ENCODE measurements at regions not wholly inside any gene's neighbourhood (a gene's known extent, or its start where the extent isn't known, plus 50 kb on each side); places are given as distances from the start of the nearest gene placed in this dataset.

DNA sequence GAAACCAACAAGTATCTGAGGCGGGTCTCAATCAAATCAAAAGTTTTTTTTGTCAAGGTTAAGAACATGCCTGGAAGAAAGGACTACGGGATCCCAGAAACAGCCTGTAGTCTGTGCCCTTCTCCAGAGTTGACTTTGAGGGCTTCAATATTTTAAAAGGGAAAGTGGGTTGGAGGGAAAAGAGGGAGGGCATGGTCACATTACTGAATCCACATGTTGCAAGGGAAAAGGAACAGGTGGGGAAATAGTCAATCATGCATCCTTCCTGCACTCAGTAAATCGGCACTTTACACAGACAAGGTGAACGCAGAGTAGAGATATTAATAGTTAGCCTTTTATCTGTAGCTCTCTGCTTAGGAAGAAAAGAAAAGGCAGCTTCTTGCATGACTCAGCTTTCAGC is 808.5 kb downstream of the UQCRFS1 start:
- Mint-ChIP-seq H3K27me3 (ENCODE audit: low read depth) (no peaks in the 10 kb centered on the region; the same call in none of the 2 replicates), H3K27ac (peak overlapping the region in 1 of 3 experiments; percentile 65; a peak in 1 of 7 replicates), H3K4me3 (no peak overlapping the region), H3K4me1 (peaks cover 23 to 37% of the 10 kb centered on the region in 2 experiments), H3K36me3 (ENCODE audit: insufficient read depth in 1 of 3, low read depth in 3 of 3) (peaks cover 0 to under 1% (median 0%) of the 10 kb centered on the region in 3 experiments; a peak in 1 of 7 replicates), H3K9me3 (peaks cover 0 to 1% of the 10 kb centered on the region in 2 experiments; a peak in 2 of 5 replicates)
- H3K14ac ChIP-seq (ENCODE audit: insufficient read depth, low read length) = no peak overlapping the region
- DNase-seq = no peak
- no peak overlapping the region for H2BK20ac ChIP-seq (ENCODE audit: low read depth, low read length, poor library complexity, severe bottlenecking)
- H3K27ac ChIP-seq (ENCODE audit: insufficient read length, low read depth, low read length) = no peak overlapping the region
- no peak overlapping the region for H4K8ac ChIP-seq (replicated peaks; ENCODE audit: insufficient read length, low read depth, low read length)
- no peaks in the 10 kb centered on the region for H3K4me1 ChIP-seq (ENCODE audit: insufficient read depth, low read length)
- H2BK12ac ChIP-seq (ENCODE audit: insufficient read length, low read depth, low read length) = no peak overlapping the region
- no peak overlapping the region for H2AK5ac ChIP-seq (ENCODE audit: insufficient read length, low read length)
- TF ChIP-seq, protein P1, sequence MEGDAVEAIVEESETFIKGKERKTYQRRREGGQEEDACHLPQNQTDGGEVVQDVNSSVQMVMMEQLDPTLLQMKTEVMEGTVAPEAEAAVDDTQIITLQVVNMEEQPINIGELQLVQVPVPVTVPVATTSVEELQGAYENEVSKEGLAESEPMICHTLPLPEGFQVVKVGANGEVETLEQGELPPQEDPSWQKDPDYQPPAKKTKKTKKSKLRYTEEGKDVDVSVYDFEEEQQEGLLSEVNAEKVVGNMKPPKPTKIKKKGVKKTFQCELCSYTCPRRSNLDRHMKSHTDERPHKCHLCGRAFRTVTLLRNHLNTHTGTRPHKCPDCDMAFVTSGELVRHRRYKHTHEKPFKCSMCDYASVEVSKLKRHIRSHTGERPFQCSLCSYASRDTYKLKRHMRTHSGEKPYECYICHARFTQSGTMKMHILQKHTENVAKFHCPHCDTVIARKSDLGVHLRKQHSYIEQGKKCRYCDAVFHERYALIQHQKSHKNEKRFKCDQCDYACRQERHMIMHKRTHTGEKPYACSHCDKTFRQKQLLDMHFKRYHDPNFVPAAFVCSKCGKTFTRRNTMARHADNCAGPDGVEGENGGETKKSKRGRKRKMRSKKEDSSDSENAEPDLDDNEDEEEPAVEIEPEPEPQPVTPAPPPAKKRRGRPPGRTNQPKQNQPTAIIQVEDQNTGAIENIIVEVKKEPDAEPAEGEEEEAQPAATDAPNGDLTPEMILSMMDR (conservative IDR thresholded peaks at IDR 0.05) = no peak
- no peak overlapping the region for H3K9ac ChIP-seq (ENCODE audit: extremely low read depth, insufficient read length, low read length)
- H3T11ph ChIP-seq (ENCODE audit: low read length) = no peak overlapping the region
- no peak overlapping the region for H3K4ac ChIP-seq (ENCODE audit: low read depth, low read length)
- no peak overlapping the region for H2BK120ac ChIP-seq (ENCODE audit: low read depth, low read length, poor library complexity, severe bottlenecking)
- no peak overlapping the region for H4K5ac ChIP-seq (ENCODE audit: insufficient read length, low read depth, low read length)
- no peaks in the 10 kb centered on the region for H4K20me1 ChIP-seq (ENCODE audit: control insufficient read depth, insufficient read depth, insufficient read length)
- H3K18ac ChIP-seq (ENCODE audit: insufficient read length, low read depth, low read length) = no peak overlapping the region
- no peak overlapping the region for H3K23ac ChIP-seq (ENCODE audit: insufficient read length, low read depth, low read length)
- H2BK15ac ChIP-seq (ENCODE audit: low read depth, low read length) = no peak overlapping the region
- H3K56ac ChIP-seq (ENCODE audit: insufficient read length, low read depth, low read length) = no peak overlapping the region
- no peak overlapping the region for H2AFZ ChIP-seq (ENCODE audit: low read length)
- H3K79me2 ChIP-seq (ENCODE audit: insufficient read depth, low read length) = no peaks in the 10 kb centered on the region
- no peak overlapping the region for H2BK5ac ChIP-seq (ENCODE audit: insufficient read length, low read length)
- H3K79me1 ChIP-seq (ENCODE audit: insufficient read depth, low read depth, low read length, poor library complexity, severe bottlenecking) = no peaks in the 10 kb centered on the region
- no peaks in the 10 kb centered on the region for H3K27me3 ChIP-seq (ENCODE audit: insufficient read depth, low read length)
- H3K4me2 ChIP-seq (ENCODE audit: insufficient read depth, insufficient read length, low read length) = no peak overlapping the region
- no peak overlapping the region for H4K91ac ChIP-seq (ENCODE audit: insufficient read length, low read depth, low read length)
- H3K9me3 ChIP-seq (ENCODE audit: control insufficient read depth, low read depth, low read length) = no peaks in the 10 kb centered on the region
- WGBS (ENCODE audit: extremely low coverage, insufficient read length, low lambda C conversion rate) = no CpG with 5 or more reads among the region's 4 CpGs
- H3K23me2 ChIP-seq (ENCODE audit: insufficient read length, low read depth, low read length, poor library complexity, severe bottlenecking) = no peaks in the 10 kb centered on the region
